Liver (tissue), 3 donors: ENCODE measurements at regions not wholly inside any gene's neighbourhood (a gene's known extent, or its start where the extent isn't known, plus 50 kb on each side); places are given as distances from the start of the nearest gene placed in this dataset.

ENCODE experiments used
- EGR1 ChIP-seq, 2 donors: IDR thresholded peaks; 2 replicates each; pipeline ENCODE4 v1.6.1; 2016 to 2018; ENCODE audit warnings: antibody characterized with exemption in 2 of 2, low read depth in 2 of 2
- GABPA ChIP-seq, 2 donors: IDR thresholded peaks in 1 of 2; conservative IDR thresholded peaks in 1 of 2; 2 replicates each; pipeline ENCODE4 v1.6.1; 2016; ENCODE audit warnings: antibody characterized with exemption in 2 of 2, mild to moderate bottlenecking in 1 of 2, moderate library complexity in 1 of 2
- JUND ChIP-seq, 2 donors: IDR thresholded peaks; 2 replicates each; pipeline ENCODE4 v1.6.1; 2016; ENCODE audit warnings: antibody characterized with exemption in 2 of 2
- RAD21 ChIP-seq, 2 donors: IDR thresholded peaks; 2 replicates each; pipeline ENCODE4 v1.6.1; 2016; ENCODE audit warnings: antibody characterized with exemption in 2 of 2, mild to moderate bottlenecking in 2 of 2
- TAF1 ChIP-seq: conservative IDR thresholded peaks from 2 replicates; pipeline ENCODE4 v1.6.1; 2016; ENCODE audit warnings: antibody characterized with exemption, mild to moderate bottlenecking
- YY1 ChIP-seq: IDR thresholded peaks from 2 replicates; pipeline ENCODE4 v1.6.1; 2016; ENCODE audit warnings: antibody characterized with exemption, mild to moderate bottlenecking
- TF ChIP-seq, protein P1 (sequence below): fragments of 150-350 bp; IDR thresholded peaks from 2 replicates; pipeline ENCODE4 v1.5.1; 2017; ENCODE audit warnings: improper control_type of control experiment, low read depth, low read length; ENCODE audit not compliant: missing input control
- TF ChIP-seq, protein P2 (sequence below): IDR thresholded peaks from 2 replicates; pipeline ENCODE4 v1.6.1; 2016; ENCODE audit warnings: antibody characterized with exemption
- TF ChIP-seq, protein P3 (sequence below): IDR thresholded peaks from 2 replicates; pipeline ENCODE4 v1.6.1; 2016; ENCODE audit warnings: antibody characterized with exemption, mild to moderate bottlenecking
- TF ChIP-seq, protein P4 (sequence below): IDR thresholded peaks from 2 replicates; pipeline ENCODE4 v1.6.1; 2016; ENCODE audit warnings: antibody characterized with exemption
- donor health status: healthy.
- donor health status: healthy.

DNA sequence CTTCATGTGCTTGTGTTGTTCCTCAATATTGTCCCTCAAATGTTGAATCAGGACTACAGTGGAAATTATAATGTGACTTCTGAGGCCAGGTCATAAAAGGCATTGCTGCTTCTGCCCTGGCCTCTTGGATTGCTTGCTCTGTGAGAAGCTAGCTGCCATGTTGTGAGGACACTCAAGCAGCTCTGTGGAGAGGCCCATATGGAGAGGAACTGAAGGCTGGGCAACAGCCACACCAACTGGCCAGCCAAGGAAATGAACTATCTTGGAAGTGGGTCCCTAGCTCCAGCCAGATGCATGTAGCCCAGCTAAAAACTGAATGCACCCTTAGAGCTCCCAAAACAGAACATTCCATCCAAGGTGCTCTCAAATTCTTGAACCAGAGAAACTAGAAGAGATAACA is 282.6 kb downstream of the BMP7 start:
- TF ChIP-seq TAF1 (no peak), YY1 (no peak), JUND (IDR thresholded peaks at IDR 0.05) (no peak), RAD21 (IDR thresholded peaks at IDR 0.05) (no peak), GABPA (IDR thresholded peaks at IDR 0.05 in 1 of 2, conservative IDR thresholded peaks at IDR 0.05 in 1 of 2) (no peak), EGR1 (IDR thresholded peaks at IDR 0.05; ENCODE audit: low read depth in 2 of 2) (no peak)
- TF ChIP-seq, protein P1, sequence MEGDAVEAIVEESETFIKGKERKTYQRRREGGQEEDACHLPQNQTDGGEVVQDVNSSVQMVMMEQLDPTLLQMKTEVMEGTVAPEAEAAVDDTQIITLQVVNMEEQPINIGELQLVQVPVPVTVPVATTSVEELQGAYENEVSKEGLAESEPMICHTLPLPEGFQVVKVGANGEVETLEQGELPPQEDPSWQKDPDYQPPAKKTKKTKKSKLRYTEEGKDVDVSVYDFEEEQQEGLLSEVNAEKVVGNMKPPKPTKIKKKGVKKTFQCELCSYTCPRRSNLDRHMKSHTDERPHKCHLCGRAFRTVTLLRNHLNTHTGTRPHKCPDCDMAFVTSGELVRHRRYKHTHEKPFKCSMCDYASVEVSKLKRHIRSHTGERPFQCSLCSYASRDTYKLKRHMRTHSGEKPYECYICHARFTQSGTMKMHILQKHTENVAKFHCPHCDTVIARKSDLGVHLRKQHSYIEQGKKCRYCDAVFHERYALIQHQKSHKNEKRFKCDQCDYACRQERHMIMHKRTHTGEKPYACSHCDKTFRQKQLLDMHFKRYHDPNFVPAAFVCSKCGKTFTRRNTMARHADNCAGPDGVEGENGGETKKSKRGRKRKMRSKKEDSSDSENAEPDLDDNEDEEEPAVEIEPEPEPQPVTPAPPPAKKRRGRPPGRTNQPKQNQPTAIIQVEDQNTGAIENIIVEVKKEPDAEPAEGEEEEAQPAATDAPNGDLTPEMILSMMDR: no peak
- TF ChIP-seq, protein P2, sequence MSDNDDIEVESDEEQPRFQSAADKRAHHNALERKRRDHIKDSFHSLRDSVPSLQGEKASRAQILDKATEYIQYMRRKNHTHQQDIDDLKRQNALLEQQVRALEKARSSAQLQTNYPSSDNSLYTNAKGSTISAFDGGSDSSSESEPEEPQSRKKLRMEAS: no peak
- TF ChIP-seq, protein P3, sequence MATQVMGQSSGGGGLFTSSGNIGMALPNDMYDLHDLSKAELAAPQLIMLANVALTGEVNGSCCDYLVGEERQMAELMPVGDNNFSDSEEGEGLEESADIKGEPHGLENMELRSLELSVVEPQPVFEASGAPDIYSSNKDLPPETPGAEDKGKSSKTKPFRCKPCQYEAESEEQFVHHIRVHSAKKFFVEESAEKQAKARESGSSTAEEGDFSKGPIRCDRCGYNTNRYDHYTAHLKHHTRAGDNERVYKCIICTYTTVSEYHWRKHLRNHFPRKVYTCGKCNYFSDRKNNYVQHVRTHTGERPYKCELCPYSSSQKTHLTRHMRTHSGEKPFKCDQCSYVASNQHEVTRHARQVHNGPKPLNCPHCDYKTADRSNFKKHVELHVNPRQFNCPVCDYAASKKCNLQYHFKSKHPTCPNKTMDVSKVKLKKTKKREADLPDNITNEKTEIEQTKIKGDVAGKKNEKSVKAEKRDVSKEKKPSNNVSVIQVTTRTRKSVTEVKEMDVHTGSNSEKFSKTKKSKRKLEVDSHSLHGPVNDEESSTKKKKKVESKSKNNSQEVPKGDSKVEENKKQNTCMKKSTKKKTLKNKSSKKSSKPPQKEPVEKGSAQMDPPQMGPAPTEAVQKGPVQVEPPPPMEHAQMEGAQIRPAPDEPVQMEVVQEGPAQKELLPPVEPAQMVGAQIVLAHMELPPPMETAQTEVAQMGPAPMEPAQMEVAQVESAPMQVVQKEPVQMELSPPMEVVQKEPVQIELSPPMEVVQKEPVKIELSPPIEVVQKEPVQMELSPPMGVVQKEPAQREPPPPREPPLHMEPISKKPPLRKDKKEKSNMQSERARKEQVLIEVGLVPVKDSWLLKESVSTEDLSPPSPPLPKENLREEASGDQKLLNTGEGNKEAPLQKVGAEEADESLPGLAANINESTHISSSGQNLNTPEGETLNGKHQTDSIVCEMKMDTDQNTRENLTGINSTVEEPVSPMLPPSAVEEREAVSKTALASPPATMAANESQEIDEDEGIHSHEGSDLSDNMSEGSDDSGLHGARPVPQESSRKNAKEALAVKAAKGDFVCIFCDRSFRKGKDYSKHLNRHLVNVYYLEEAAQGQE: no peak
- TF ChIP-seq, protein P4, sequence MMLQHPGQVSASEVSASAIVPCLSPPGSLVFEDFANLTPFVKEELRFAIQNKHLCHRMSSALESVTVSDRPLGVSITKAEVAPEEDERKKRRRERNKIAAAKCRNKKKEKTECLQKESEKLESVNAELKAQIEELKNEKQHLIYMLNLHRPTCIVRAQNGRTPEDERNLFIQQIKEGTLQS: no peak
